H1 (cell line): ENCODE measurements at regions not wholly inside any gene's neighbourhood (a gene's known extent, or its start where the extent isn't known, plus 50 kb on each side); places are given as distances from the start of the nearest gene placed in this dataset.

Experiments used
- CBX8 ChIP-seq: fragments of 300-800, 300-1000 bp; sonication (generic); IDR thresholded peaks from 2 replicates; pipeline ENCODE4 v1.7.1; 2016; ENCODE audit warnings: low read depth, low read length, borderline replicate concordance
- CTCF ChIP-seq, 3 experiments: IDR thresholded peaks; 1 replicate in 2 of 3; 2 replicates in 1 of 3; pipeline versions ENCODE4 v1.5.1 to v1.6.1; 2011; ENCODE audit warnings: low read length in 3 of 3, mild to moderate bottlenecking in 3 of 3, inconsistent platforms in 2 of 3, low read depth in 1 of 3, moderate library complexity in 1 of 3; ENCODE audit not compliant: insufficient read depth in 1 of 3; ENCODE audit errors: control extremely low read depth in 1 of 3
- EP300 ChIP-seq, 2 experiments: IDR thresholded peaks; 1 replicate in 1 of 2; 2 replicates in 1 of 2; pipeline ENCODE4 v1.6.1; 2011 to 2012; ENCODE audit warnings: low read depth in 2 of 2, low read length in 2 of 2, mild to moderate bottlenecking in 2 of 2, borderline replicate concordance in 1 of 2, inconsistent platforms in 1 of 2, moderate library complexity in 1 of 2
- EZH2 ChIP-seq: fragments of 200-600 bp; sonication (generic); IDR thresholded peaks from 2 replicates; pipeline ENCODE4 v1.7.1; 2012; ENCODE audit warnings: low read depth, mild to moderate bottlenecking, moderate library complexity, low read length, inconsistent platforms; ENCODE audit not compliant: severe bottlenecking
- FOSL1 ChIP-seq: IDR thresholded peaks from 2 replicates; pipeline ENCODE4 v1.6.1; 2011; ENCODE audit warnings: mild to moderate bottlenecking, low read depth, low read length, moderate library complexity; ENCODE audit not compliant: insufficient read depth
- GTF2F1 ChIP-seq: IDR thresholded peaks from 2 replicates; pipeline ENCODE4 v1.6.1; 2012; ENCODE audit warnings: low read depth, low read length, improper control_type of control experiment, borderline replicate concordance
- HDAC6 ChIP-seq: IDR thresholded peaks from one replicate; pipeline ENCODE4 v1.7.1; 2012; ENCODE audit warnings: low read depth, mild to moderate bottlenecking, inconsistent platforms, low read length, moderate library complexity
- JUND ChIP-seq: IDR thresholded peaks from 2 replicates; pipeline ENCODE4 v1.6.1; 2011; ENCODE audit warnings: mild to moderate bottlenecking, improper control_type of control experiment, low read length
- MAFK ChIP-seq: IDR thresholded peaks from 2 replicates; pipeline ENCODE4 v1.6.1; 2012; ENCODE audit warnings: low read depth, mild to moderate bottlenecking, improper control_type of control experiment, low read length
- POLR2A ChIP-seq, 2 experiments: IDR thresholded peaks; 1 replicate in 1 of 2; 2 replicates in 1 of 2; pipeline ENCODE4 v1.6.1; 2011; ENCODE audit warnings: low read depth in 2 of 2, low read length in 2 of 2, mild to moderate bottlenecking in 2 of 2; ENCODE audit errors: control extremely low read depth in 1 of 2
- POLR2AphosphoS5 ChIP-seq: IDR thresholded peaks from 2 replicates; pipeline ENCODE4 v1.6.1; 2011; ENCODE audit warnings: low read depth, low read length
- RAD21 ChIP-seq, 2 experiments: IDR thresholded peaks in 1 of 2; conservative IDR thresholded peaks in 1 of 2; 2 replicates each; pipeline ENCODE4 v1.6.1; 2011; ENCODE audit warnings: low read depth in 2 of 2, low read length in 2 of 2, improper control_type of control experiment in 1 of 2, inconsistent platforms in 1 of 2, mild to moderate bottlenecking in 1 of 2, moderate library complexity in 1 of 2
- USF2 ChIP-seq: IDR thresholded peaks from 2 replicates; pipeline ENCODE4 v1.6.1; 2011; ENCODE audit warnings: low read length, improper control_type of control experiment
- ZNF274 ChIP-seq: IDR thresholded peaks from 2 replicates; pipeline ENCODE4 v1.7.0; 2012; ENCODE audit warnings: low read length, borderline replicate concordance; ENCODE audit errors: extremely low read depth

DNA sequence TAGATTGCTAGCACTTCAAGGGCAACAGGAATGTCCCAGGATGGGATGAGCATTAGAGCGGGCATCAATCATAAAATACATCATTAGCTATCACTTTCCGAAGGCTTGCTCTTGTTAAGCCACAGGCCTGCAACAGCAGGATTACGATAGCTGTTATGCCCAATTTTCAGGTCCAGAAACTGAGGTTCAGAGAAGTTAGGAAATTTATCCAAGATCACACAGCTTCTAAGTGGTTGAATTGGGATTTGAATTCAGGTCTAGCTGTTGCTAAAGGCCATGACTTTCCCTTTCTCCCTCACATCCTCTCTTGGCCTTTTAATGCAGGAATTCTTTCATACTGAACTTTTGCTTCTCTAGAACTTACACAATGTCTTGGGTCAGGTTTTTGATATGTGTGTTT lies 119.4 kb upstream of the ERCC6L2 start:
- TF ChIP-seq MAFK (no peak), POLR2AphosphoS5 (no peak), JUND (no peak), CTCF (IDR thresholded peaks at IDR 0.05; ENCODE audit: control extremely low read depth in 1 of 3, insufficient read depth in 1 of 3, low read depth in 1 of 3, low read length in 3 of 3) (no peak), CBX8 (no peak), EP300 (IDR thresholded peaks at IDR 0.05; ENCODE audit: borderline replicate concordance in 1 of 2, low read depth in 2 of 2, low read length in 2 of 2) (no peak), HDAC6 (no peak), ZNF274 (no peak), RAD21 (IDR thresholded peaks at IDR 0.05 in 1 of 2, conservative IDR thresholded peaks at IDR 0.05 in 1 of 2; ENCODE audit: low read depth in 2 of 2, low read length in 2 of 2) (no peak), USF2 (no peak), GTF2F1 (no peak), POLR2A (IDR thresholded peaks at IDR 0.05; ENCODE audit: control extremely low read depth in 1 of 2, low read depth in 2 of 2, low read length in 2 of 2) (no peak), FOSL1 (no peak), EZH2 (no peak)
